ENCODE measurements at regions not wholly inside any gene's neighbourhood (a gene's known extent, or its start where the extent isn't known, plus 50 kb on each side); places are given as distances from the start of the nearest gene placed in this dataset.

- no peak overlapping the region for H3K4me3 ChIP-seq
- H3K27ac ChIP-seq: no peak overlapping the region
- no peaks in the 10 kb centered on the region for H3K27me3 ChIP-seq
- no peaks in the 10 kb centered on the region for H3K36me3 ChIP-seq
- no peak for TF ChIP-seq CTCF (IDR thresholded peaks at IDR 0.05)
- no peak for DNase-seq
- H3K9me3 ChIP-seq: no peaks in the 10 kb centered on the region
- peaks cover 0 to 17% (median 9%) of the 10 kb centered on the region in 4 donors for H3K4me1 ChIP-seq
- intact Hi-C loops (cut with DNase I; ENCODE audit: low total_unique reads): no loop called here
Measured at GRCh38 chr2:120602251-120602650, 133.4 kb upstream of the GLI2 start.

GRCh38 chr2:120604767-120605166 is 130.9 kb upstream of the GLI2 start:
- Histone ChIP-seq H3K4me3 (no peak overlapping the region), H3K36me3 (no peaks in the 10 kb centered on the region), H3K4me1 (peaks cover 0 to 13% (median 8%) of the 10 kb centered on the region in 4 donors), H3K27ac (no peak overlapping the region), H3K27me3 (no peaks in the 10 kb centered on the region), H3K9me3 (no peaks in the 10 kb centered on the region)
- no peak for DNase-seq
- intact Hi-C loops (cut with DNase I; ENCODE audit: low total_unique reads): no loop called here
- no peak for TF ChIP-seq CTCF (IDR thresholded peaks at IDR 0.05)

- DNase-seq: peak in 1 of 2 donors; percentile 60
- no peak for TF ChIP-seq CTCF (IDR thresholded peaks at IDR 0.05)
- Histone ChIP-seq H3K27me3 (no peaks in the 10 kb centered on the region), H3K9me3 (no peaks in the 10 kb centered on the region), H3K4me1 (peaks cover 0 to 13% (median 8%) of the 10 kb centered on the region in 4 donors), H3K27ac (no peak overlapping the region), H3K36me3 (no peaks in the 10 kb centered on the region), H3K4me3 (no peak overlapping the region)
- intact Hi-C loops (cut with DNase I; ENCODE audit: low total_unique reads): no loop called here
Measured at GRCh38 chr2:120605231-120605935, 130.3 kb upstream of the GLI2 start.

GRCh38 chr2:120606280-120606679 is 129.4 kb upstream of the GLI2 start:
- peak in 1 of 2 donors; percentile 56 for DNase-seq
- no peaks in the 10 kb centered on the region for H3K9me3 ChIP-seq
- H3K27me3 ChIP-seq: no peaks in the 10 kb centered on the region
- no peaks in the 10 kb centered on the region for H3K36me3 ChIP-seq
- H3K4me3 ChIP-seq: no peak overlapping the region
- peaks cover 0 to 13% (median 10%) of the 10 kb centered on the region in 4 donors for H3K4me1 ChIP-seq
- intact Hi-C loops (cut with DNase I; ENCODE audit: low total_unique reads): no loop called here
- TF ChIP-seq CTCF (IDR thresholded peaks at IDR 0.05): no peak
- no peak overlapping the region for H3K27ac ChIP-seq

- no peak for DNase-seq
- Histone ChIP-seq H3K27me3 (no peaks in the 10 kb centered on the region), H3K36me3 (no peaks in the 10 kb centered on the region), H3K27ac (no peak overlapping the region), H3K9me3 (no peaks in the 10 kb centered on the region), H3K4me3 (no peak overlapping the region), H3K4me1 (peaks cover 0 to 20% (median 13%) of the 10 kb centered on the region in 4 donors)
- intact Hi-C loops (cut with DNase I; ENCODE audit: low total_unique reads): no loop called here
- no peak for TF ChIP-seq CTCF (IDR thresholded peaks at IDR 0.05)
Measured at GRCh38 chr2:120606931-120607330, 128.7 kb upstream of the GLI2 start.

Measured in tibial artery (tissue), 4 donors.